ENCODE measurements at regions not wholly inside any gene's neighbourhood (a gene's known extent, or its start where the extent isn't known, plus 50 kb on each side); places are given as distances from the start of the nearest gene placed in this dataset.

DNA sequence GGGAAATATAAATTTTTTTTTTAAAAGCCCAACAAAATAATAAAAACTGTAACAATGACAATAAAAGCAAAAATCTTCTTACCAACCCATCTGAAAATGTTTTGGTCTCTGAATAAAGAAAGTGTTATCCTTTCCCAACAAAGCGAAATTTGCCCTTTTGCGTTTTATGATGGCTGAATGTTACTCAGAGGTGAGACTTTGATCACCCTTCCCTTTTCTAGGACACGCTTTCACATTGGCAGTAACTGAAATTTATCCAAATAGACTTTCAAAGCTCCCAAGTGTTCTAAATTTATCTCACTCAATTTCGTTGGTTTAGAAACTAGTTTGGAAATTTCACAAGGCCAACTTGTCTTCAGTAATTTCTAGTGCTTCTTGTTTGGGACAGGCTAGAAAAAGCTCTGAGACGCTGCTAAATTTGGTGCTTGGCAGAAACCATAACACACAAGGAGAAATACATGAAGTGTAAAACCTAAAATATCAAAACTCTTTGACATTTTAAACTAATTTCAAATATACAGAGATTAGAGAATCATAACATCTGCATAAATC is 354.5 kb upstream of the CITED2 start:
- no peak for TF ChIP-seq POLR2A (IDR thresholded peaks at IDR 0.05)
- TF ChIP-seq, protein P1, sequence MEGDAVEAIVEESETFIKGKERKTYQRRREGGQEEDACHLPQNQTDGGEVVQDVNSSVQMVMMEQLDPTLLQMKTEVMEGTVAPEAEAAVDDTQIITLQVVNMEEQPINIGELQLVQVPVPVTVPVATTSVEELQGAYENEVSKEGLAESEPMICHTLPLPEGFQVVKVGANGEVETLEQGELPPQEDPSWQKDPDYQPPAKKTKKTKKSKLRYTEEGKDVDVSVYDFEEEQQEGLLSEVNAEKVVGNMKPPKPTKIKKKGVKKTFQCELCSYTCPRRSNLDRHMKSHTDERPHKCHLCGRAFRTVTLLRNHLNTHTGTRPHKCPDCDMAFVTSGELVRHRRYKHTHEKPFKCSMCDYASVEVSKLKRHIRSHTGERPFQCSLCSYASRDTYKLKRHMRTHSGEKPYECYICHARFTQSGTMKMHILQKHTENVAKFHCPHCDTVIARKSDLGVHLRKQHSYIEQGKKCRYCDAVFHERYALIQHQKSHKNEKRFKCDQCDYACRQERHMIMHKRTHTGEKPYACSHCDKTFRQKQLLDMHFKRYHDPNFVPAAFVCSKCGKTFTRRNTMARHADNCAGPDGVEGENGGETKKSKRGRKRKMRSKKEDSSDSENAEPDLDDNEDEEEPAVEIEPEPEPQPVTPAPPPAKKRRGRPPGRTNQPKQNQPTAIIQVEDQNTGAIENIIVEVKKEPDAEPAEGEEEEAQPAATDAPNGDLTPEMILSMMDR (IDR thresholded peaks at IDR 0.05), result no peak
